GM23338 (cell line): ENCODE measurements at regions not wholly inside any gene's neighbourhood (a gene's known extent, or its start where the extent isn't known, plus 50 kb on each side); places are given as distances from the start of the nearest gene placed in this dataset.

Experiments
- ATAC-seq: fragments of 200-7000 bp; cut with Tn5 transposase; 3 replicates; pipeline ENCODE4 v1.9.1; 2020
- DNase-seq: peaks from one replicate; pipeline ENCODE4 v3.0.0-alpha.2; 2015; ENCODE audit warnings: low spot score
- H2AFZ ChIP-seq: fragments of 200-600 bp; sonication (generic); 2 replicates; pipeline ENCODE4 v1.8.0; 2016; ENCODE audit warnings: antibody characterized with exemption, mild to moderate bottlenecking, moderate library complexity
- H3F3A ChIP-seq: fragments of 200-600 bp; sonication (generic); replicated peaks from 2 replicates; pipeline ENCODE4 v1.8.0; 2017; ENCODE audit warnings: antibody characterized with exemption, mixed run types, low read depth
- H3K27ac ChIP-seq: fragments of 200-600 bp; sonication (generic); 2 replicates; pipeline ENCODE4 v1.6.1; 2016; ENCODE audit warnings: low read depth
- H3K27me3 ChIP-seq: fragments of 200-600 bp; sonication (generic); 2 replicates; pipeline ENCODE4 v1.8.0; 2016; ENCODE audit warnings: mild to moderate bottlenecking, mixed run types, moderate library complexity; ENCODE audit not compliant: insufficient read depth
- H3K36me3 ChIP-seq: fragments of 200-600 bp; sonication (generic); 2 replicates; pipeline ENCODE4 v1.8.0; 2016; ENCODE audit warnings: mild to moderate bottlenecking; ENCODE audit not compliant: insufficient read depth
- H3K4me1 ChIP-seq: fragments of 200-600 bp; sonication (generic); 2 replicates; pipeline ENCODE4 v1.8.0; 2016; ENCODE audit warnings: mild to moderate bottlenecking, moderate library complexity; ENCODE audit not compliant: insufficient read depth
- H3K4me2 ChIP-seq: fragments of 200-600 bp; sonication (generic); 2 replicates; pipeline ENCODE4 v1.7.1; 2017; ENCODE audit warnings: mixed run types
- H3K4me3 ChIP-seq: fragments of 200-600 bp; sonication (generic); 2 replicates; pipeline ENCODE4 v1.6.1; 2016; ENCODE audit warnings: mixed run types
- H3K79me2 ChIP-seq: fragments of 200-600 bp; sonication (generic); replicated peaks from 2 replicates; pipeline ENCODE4 v1.8.0; 2017; ENCODE audit warnings: mild to moderate bottlenecking; ENCODE audit not compliant: insufficient read depth
- H3K9me2 ChIP-seq: fragments of 200-600 bp; sonication (generic); 2 replicates; pipeline ENCODE4 v1.8.0; 2017; ENCODE audit not compliant: insufficient read depth
- H4K20me1 ChIP-seq: fragments of 200-600 bp; sonication (generic); replicated peaks from 2 replicates; pipeline ENCODE4 v1.8.0; 2017; ENCODE audit warnings: mild to moderate bottlenecking; ENCODE audit not compliant: insufficient read depth
- H3K27ac Mint-ChIP-seq: 2 replicates; pipeline ENCODE4 v1.8.0; 2020; ENCODE audit warnings: inconsistent platforms, mild to moderate bottlenecking, moderate library complexity, mixed read lengths
- H3K27me3 Mint-ChIP-seq: 3 replicates; pipeline ENCODE4 v1.8.0; 2022; ENCODE audit warnings: low read depth, mild to moderate bottlenecking, moderate library complexity, mixed read lengths, inconsistent platforms; ENCODE audit not compliant: insufficient read depth, poor library complexity
- H3K36me3 Mint-ChIP-seq: 3 replicates; pipeline ENCODE4 v1.8.0; 2021; ENCODE audit warnings: low read depth, mild to moderate bottlenecking, inconsistent platforms, moderate library complexity, mixed read lengths
- H3K4me1 Mint-ChIP-seq: 3 replicates; pipeline ENCODE4 v1.8.0; 2020; ENCODE audit warnings: mild to moderate bottlenecking, inconsistent platforms, mixed read lengths
- H3K4me3 Mint-ChIP-seq: 3 replicates; pipeline ENCODE4 v1.8.0; 2021; ENCODE audit warnings: moderate library complexity, mild to moderate bottlenecking, inconsistent platforms, mixed read lengths
- H3K9me3 Mint-ChIP-seq: 3 replicates; pipeline ENCODE4 v1.8.0; 2020; ENCODE audit warnings: moderate library complexity, mild to moderate bottlenecking, inconsistent platforms, mixed read lengths
- CREB1 ChIP-seq: fragments of 250-450 bp; sonication (Bioruptor Pico); IDR thresholded peaks from 2 replicates; pipeline ENCODE4 v1.5.0; 2020; ENCODE audit warnings: low read depth, mild to moderate bottlenecking, moderate library complexity
- ETS1 ChIP-seq: IDR thresholded peaks from 2 replicates; pipeline ENCODE4 v1.6.1; 2016; ENCODE audit warnings: antibody characterized with exemption
- EZH2 ChIP-seq: fragments of 200-600 bp; sonication (generic); IDR thresholded peaks from one replicate; pipeline ENCODE4 v1.8.0; 2017; ENCODE audit warnings: antibody characterized with exemption, mild to moderate bottlenecking, low read depth; ENCODE audit not compliant: unreplicated experiment
- EZH2phosphoT487 ChIP-seq: fragments of 200-600 bp; sonication (generic); IDR thresholded peaks from one replicate; pipeline ENCODE4 v1.8.1; 2018; ENCODE audit warnings: antibody characterized with exemption; ENCODE audit not compliant: unreplicated experiment
- JUNB ChIP-seq: IDR thresholded peaks from one replicate; pipeline ENCODE4 v1.6.1; 2016; ENCODE audit warnings: antibody characterized with exemption; ENCODE audit not compliant: unreplicated experiment
- NANOG ChIP-seq: IDR thresholded peaks from 2 replicates; pipeline ENCODE4 v1.6.1; 2016; ENCODE audit warnings: antibody characterized with exemption, borderline replicate concordance
- POLR2AphosphoS5 ChIP-seq: IDR thresholded peaks from 2 replicates; pipeline ENCODE4 v1.6.1; 2016; ENCODE audit warnings: antibody characterized with exemption, low read depth
- REST ChIP-seq: IDR thresholded peaks from one replicate; pipeline ENCODE4 v1.6.1; 2018; ENCODE audit warnings: antibody characterized with exemption; ENCODE audit not compliant: unreplicated experiment
- STAT1 ChIP-seq: IDR thresholded peaks from one replicate; pipeline ENCODE4 v1.6.1; 2016; ENCODE audit warnings: antibody characterized with exemption; ENCODE audit not compliant: unreplicated experiment
- ZNF114 ChIP-seq: fragments of 250-450 bp; sonication (Bioruptor Pico); IDR thresholded peaks from 2 replicates; pipeline ENCODE4 v1.5.0; 2020; ENCODE audit warnings: mild to moderate bottlenecking, moderate library complexity
- ZNF331 ChIP-seq: fragments of 250-450 bp; sonication (Bioruptor Pico); IDR thresholded peaks from 2 replicates; pipeline ENCODE4 v1.5.0; 2020; ENCODE audit warnings: low read depth, mild to moderate bottlenecking, moderate library complexity
- ZNF462 ChIP-seq: fragments of 250-450 bp; sonication (Bioruptor Pico); IDR thresholded peaks from 2 replicates; pipeline ENCODE4 v1.5.0; 2020; ENCODE audit warnings: mild to moderate bottlenecking, moderate library complexity
- TF ChIP-seq, protein P1 (sequence below), 2 experiments: fragments of 200-600 bp in 1 of 2; sonication (generic) in 1 of 2; conservative IDR thresholded peaks; 2 replicates each; pipeline versions ENCODE4 v1.5.1 to v1.6.1; 2016 to 2017; ENCODE audit warnings: antibody characterized with exemption in 2 of 2, low read depth in 2 of 2, mild to moderate bottlenecking in 2 of 2, moderate library complexity in 1 of 2

DNA sequence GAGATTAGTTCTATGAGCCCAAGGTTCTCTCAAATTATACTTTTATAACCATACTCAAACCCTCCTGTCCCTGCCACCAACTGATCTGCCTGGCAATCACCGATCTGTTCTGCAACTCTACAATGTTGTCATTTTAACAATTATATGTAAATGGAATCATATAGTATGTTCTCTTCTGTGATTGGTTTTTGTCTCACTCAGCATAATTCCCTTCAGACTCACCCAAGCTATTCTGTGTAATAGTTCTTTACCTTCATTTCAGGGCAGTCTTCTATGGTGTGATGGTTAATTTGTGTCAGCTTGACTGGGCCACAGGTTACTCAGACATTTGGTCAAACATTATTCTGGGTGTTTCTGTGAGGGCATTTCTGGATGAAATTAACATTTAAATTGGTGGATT lies 181.9 kb upstream of the CXCL12 start:
- no peak overlapping the region for H3K4me3 Mint-ChIP-seq
- no peak for ATAC-seq
- Histone ChIP-seq H3K36me3 (no peaks in the 10 kb centered on the region), H3K4me3 (no peak overlapping the region), H3K27me3 (no peaks in the 10 kb centered on the region), H3K9me2 (0 out of 2 replicates have a peak, but pooled peaks cover 4% of the 10 kb centered on the region), H3K4me2 (no peak overlapping the region), H2AFZ (no peak overlapping the region), H3K27ac (no peak overlapping the region), H4K20me1 (no peaks in the 10 kb centered on the region), H3K4me1 (no peaks in the 10 kb centered on the region), H3F3A (no peaks in the 10 kb centered on the region), H3K79me2 (no peaks in the 10 kb centered on the region)
- TF ChIP-seq STAT1, result no peak
- TF ChIP-seq ZNF462, result no peak
- no peak for TF ChIP-seq EZH2
- no peak for TF ChIP-seq NANOG
- TF ChIP-seq JUNB, result no peak
- TF ChIP-seq POLR2AphosphoS5, result no peak
- TF ChIP-seq EZH2phosphoT487, result no peak
- TF ChIP-seq ZNF114 (CRISPR knock-in tag), result no peak
- TF ChIP-seq ZNF331 (CRISPR knock-in tag), result no peak
- TF ChIP-seq REST, result no peak
- TF ChIP-seq ETS1, result no peak
- no peak for TF ChIP-seq CREB1 (CRISPR knock-in tag)
- TF ChIP-seq, protein P1, sequence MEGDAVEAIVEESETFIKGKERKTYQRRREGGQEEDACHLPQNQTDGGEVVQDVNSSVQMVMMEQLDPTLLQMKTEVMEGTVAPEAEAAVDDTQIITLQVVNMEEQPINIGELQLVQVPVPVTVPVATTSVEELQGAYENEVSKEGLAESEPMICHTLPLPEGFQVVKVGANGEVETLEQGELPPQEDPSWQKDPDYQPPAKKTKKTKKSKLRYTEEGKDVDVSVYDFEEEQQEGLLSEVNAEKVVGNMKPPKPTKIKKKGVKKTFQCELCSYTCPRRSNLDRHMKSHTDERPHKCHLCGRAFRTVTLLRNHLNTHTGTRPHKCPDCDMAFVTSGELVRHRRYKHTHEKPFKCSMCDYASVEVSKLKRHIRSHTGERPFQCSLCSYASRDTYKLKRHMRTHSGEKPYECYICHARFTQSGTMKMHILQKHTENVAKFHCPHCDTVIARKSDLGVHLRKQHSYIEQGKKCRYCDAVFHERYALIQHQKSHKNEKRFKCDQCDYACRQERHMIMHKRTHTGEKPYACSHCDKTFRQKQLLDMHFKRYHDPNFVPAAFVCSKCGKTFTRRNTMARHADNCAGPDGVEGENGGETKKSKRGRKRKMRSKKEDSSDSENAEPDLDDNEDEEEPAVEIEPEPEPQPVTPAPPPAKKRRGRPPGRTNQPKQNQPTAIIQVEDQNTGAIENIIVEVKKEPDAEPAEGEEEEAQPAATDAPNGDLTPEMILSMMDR (conservative IDR thresholded peaks at IDR 0.05; ENCODE audit: low read depth in 2 of 2), result no peak
- H3K4me1 Mint-ChIP-seq, result no peaks in the 10 kb centered on the region; the same call in 2 of the 3 replicates
- no peaks in the 10 kb centered on the region for H3K9me3 Mint-ChIP-seq
- no peak overlapping the region for H3K27ac Mint-ChIP-seq
- H3K27me3 Mint-ChIP-seq, result no peaks in the 10 kb centered on the region
- H3K36me3 Mint-ChIP-seq, result no peaks in the 10 kb centered on the region
- no peak for DNase-seq
